T-helper 2 cell treated with Interferon-gamma antibody and Interleukin-4, amounts not matched to agents 100 ng/mL and 5 ng/mL, for 36 hours (primary cell): ENCODE measurements at regions not wholly inside any gene's neighbourhood (a gene's known extent, or its start where the extent isn't known, plus 50 kb on each side); places are given as distances from the start of the nearest gene placed in this dataset.

Source experiments
- intact Hi-C: fragments of 100-400 bp; cut with micrococcal nuclease; formaldehyde crosslinking; loops from one replicate; pipeline ENCODE4 v1.15.1; 2023

DNA sequence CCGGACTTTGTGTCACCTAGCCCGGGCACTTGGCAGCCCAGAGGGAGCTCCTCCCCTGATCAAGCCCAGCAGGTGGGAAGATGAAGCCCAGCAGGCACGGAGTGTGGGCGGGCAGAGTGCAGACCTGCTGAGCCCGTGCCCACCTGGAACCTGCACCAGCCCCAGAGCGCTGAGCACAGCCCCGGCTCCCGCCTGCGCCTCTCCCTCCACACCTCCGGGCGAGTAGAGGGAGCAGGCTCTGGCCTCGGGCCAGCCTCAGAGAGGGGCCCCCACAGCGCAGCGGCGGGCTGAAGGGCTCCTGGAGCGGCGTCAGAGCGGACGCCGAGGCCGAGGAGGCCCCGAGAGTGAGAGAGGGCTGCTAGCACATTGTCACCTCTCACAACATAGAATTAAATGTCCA is 257.7 kb downstream of the VGLL3 start:
- intact Hi-C loops: no loop called here

DNA sequence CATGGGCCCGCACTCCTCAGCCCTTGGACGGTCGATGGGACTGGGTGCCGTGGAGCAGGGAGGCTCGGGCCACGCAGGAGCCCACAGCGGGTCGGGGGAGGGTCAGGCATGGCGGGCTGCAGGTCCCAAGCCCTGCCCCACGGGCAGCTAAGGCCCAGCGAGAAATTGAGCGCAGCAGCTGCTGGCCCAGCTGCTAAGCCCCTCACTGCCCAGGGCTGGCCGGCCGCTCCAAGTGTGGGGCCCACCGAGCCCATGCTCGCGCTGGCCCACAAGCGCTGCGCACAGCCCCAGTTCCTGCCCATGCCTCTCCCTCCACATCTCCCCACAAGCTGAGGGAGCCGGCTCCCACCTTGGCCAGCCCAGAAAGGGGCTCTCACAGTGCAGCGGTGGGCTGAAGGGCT is 259.4 kb downstream of the VGLL3 start:
- intact Hi-C loops: no loop called here

DNA sequence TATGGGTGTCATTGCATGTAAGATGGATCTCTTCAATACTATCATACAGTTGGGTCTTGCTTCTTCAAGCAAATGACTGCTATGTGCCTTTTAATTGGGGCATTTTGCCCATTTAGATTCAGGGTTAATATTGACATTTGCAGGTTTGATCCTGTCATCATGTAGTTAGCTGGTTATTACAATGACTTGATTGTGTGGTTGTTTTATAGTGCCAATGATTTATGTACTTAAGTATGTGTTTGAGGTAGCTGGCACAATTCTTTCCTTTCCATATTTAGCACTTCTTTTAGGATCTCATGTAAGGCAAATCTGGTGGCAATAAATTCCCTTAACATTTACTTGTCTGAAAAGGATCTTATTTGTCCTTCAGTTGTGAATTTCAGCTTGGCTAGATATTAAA is 267.5 kb downstream of the VGLL3 start:
- intact Hi-C loops: no loop called here

DNA sequence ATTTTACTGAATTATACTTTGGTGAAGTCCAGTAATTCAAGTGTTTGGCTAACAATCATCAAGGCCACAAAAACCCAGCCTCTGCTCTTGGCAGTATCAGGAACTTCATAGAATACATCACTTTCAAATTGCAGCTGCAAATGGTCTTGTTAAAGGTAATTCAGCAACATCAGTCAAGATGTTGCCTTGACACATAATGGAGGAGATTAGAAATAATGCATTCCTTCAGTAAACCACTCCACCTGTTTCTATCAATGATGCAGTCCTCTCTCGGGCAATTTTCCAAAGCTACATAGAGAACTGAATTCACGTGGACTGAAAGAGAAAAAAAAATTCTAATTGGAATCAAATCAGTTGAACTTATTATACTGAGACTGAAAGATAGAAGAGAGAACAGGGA is 279.3 kb downstream of the VGLL3 start:
- intact Hi-C loops: no loop called here

DNA sequence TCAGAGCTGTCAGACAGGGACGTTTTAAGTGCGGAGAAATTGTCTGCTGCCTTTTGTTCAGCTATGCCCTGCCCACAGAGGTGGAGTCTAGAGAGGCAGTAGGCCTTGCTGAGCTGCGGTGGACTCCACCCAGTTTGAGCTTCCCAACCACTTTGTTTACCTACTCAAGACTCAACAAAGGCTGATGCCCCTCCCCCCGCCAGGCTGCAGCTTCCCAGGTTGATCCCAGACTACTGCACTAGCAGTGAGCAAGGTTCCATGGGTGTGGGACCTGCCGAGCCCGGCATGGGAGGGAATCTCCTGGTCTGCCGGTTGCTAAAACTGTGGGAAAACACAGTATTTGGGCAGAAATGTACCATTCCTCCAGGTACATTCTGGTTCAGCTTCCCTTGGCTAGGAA is 282.1 kb downstream of the VGLL3 start:
- intact Hi-C loops: no loop called here

DNA sequence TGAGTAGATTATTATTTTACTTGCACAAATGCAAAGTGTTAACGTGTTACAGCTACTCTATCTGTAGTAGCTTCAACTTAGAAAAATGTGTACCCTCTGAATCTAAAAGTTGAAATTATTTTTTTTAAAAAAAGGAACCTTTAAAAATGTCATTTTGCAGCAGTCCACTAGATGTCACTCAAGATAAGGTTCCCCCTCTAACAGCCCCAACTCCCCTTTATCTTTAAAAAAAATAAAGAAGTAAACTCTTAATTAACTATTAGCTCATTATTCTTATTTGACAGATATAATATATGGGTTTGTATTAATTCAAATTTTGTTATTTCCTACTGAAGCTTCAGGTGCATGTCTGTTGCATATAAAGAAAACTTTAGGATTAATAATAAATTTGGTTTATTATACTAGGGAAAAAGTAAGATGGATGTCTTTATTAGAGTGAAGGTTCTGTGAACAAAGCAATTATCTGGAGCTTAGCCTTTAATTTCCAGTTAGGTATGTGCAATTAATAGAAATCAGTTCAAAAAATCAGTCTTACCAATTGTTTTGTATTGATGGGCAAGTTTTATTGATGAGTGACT is 288.5 kb downstream of the VGLL3 start:
- intact Hi-C loops: no loop called here

DNA sequence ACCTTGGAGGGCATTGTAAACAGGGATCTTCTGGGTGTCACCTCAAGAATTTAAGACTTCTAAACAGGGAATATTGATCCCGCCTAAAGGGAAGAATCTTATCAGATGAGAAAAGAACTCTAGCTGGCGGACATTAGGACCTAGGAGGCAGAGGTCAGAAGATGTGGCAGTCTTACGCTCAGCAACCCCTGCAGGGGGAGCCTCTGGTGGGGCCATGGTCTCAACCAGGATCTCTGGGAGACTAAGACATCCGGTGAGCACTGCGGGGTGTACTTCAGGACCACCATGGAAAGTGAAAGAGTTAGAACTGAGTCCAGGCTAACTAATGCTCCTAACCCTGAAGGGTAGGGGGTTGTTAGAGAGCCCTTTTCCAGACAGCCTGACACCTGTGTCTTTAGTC is 295.2 kb downstream of the VGLL3 start:
- intact Hi-C loops: no loop called here

DNA sequence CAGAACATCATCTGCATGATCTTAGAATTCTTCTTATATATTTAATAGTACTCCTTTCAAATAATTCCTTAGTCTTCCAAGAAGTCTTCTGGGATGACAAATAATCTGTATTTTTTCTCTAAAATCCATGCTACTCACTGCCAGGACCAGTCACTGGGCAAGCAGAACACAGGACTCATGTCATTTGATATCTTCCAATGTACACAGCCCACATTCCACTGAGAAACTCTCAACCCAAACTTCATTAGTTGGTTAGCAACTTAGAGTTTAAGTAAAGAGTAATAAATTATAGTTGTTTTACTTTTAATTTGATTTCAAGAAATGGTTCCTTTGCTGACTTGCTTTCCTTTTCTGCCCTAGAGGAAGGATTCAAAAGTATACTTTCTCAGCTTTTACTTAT is 317.0 kb downstream of the VGLL3 start:
- intact Hi-C loops: no loop called here

DNA sequence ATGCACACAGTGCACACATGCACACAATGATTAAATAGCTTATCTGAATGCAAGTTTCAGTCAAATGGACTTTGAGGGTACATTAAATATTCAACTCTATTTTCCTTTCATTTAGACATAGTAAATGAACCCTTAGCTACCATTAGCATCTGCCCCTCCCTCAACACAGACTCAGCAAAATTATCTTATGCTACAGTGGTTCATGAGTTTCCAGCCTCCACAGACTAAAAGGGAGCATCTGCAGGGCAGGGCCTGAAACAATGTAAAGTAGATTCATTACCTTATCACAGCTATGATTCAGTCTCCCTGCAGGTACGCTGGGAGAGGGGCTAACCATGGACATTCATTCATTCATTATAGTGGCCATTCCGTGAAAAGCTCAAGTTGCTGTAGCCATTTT is 329.1 kb downstream of the VGLL3 start:
- intact Hi-C loops: no loop called here

DNA sequence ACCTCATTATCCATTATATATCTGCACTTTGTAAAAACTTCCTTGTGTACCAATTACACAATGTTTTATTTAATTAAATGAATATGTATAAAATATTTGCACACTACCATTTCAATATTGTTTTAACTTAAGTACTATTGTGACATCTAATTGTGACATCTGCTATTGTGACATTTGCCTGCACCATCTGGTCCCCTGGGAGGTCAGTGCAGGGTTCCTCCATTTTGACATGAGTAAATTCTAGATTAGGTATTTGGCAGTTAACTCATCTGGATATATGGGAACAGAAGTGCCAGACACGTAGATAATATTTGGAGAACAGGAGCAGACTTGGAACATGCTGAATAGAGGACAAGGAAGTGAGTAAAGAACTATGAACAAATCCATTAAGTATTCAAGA is 332.1 kb downstream of the VGLL3 start:
- intact Hi-C loops: no loop called here

DNA sequence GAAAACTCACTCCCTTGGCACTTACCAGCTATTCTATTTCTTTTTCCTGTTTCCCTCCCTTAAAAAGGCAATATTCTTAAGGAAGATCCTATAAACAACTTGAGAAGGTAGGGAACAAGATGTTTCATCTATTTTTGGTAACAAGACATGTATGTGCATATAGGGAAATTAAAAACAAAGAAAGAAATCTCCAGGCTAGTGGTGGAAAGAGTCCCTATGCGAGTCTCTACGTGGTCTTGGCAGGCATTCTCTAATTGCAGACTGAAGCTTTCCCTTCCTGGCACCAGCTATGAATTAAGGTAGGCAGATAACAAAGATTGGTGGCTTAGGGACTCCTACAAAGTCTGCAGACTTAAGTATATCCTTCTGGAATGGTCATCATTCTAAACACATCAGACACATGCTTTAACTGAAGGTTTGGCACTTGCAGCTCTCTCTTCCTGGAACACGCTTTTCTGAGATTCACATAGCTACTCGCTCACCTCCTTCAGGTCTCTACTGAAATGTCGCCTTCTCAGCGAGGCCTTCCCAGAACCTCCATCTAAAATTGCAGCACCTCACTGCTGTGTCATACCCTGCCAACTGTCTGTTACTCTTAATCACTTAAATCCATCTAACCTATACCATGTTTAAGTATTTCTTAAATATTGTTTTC is 336.0 kb downstream of the VGLL3 start:
- intact Hi-C loops: no loop called here

DNA sequence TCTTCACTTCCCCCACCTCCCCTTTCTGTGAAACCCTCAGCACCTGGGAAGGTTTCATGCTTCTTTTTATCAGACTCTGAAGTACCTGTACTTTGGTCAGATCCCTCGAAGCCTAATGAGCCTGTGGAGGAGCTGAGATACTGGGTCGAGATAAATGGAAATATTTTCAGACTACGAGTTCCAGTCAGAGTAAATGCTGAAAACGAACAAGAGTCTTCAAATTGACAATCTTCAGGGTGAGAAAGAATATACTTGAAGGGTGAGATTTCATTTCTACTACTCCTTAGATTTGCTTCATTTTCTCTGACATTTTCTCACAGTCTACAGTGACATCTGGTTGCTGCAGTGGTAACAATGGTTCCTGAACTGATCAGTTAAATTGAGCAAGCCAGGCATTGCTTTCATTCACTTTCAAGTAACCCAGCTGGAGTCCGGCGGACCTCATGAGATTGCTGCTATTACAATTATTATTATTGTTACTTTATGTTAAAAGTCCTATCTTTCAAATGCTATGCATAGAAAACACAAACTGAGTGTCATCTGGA is 337.2 kb downstream of the VGLL3 start:
- intact Hi-C loops: no loop called here

DNA sequence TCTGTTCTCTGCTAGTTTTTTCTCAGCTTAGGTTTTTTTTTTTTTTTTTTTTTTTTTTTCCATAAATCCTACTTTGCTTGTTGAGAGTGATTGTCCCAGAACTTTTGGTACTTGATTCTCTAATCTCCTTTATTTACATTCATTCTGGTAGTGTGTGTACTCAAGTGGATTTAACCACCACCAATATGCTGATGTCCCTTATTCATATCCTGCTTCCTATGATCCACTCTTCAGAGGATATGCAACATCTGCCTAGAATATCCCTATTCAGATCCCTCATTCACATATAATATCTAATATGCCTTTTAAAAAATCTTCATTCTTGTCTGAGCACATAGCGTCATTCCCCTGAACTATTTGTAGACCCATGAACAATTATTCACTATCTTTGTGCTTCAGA is 342.9 kb downstream of the VGLL3 start:
- intact Hi-C loops: no loop called here

DNA sequence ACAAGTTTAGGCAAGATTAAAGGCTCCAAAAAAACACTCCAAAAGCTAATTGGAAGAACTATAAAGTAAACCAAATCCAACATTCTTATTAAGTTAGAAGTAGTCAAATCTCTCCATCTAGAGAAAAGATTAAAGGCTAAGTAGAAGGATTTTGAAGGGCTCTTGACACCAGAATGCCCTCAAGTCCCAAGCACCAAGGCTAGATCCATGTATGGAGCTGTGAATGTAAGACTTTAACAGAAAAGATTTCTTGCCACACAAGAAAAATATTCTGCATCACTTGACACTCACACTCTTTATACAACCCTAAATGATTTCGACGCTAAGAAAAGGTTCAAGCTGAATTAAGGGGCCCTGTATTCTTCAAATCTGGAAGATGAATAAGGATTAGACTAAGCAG is 345.2 kb downstream of the VGLL3 start:
- intact Hi-C loops: no loop called here

DNA sequence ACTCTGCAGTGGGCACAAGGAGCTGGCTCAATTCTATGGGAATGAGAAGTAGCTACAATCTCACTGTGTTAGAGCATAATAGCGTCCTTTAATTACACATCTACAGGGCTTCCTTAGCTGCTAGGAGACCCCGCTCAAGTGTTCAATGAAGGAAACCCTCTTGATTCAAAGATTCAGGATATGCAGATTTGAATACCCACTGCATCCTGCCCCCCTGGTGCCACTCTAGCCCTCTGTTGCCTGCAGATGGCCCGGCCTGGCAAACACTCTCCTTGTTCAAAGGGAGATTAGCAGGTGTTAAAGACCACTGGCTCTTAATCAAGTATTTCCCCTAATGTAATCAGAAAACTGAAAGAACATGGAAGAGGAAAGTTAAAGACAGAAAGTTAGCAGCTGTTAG is 356.6 kb downstream of the VGLL3 start:
- intact Hi-C loops: no loop called here

DNA sequence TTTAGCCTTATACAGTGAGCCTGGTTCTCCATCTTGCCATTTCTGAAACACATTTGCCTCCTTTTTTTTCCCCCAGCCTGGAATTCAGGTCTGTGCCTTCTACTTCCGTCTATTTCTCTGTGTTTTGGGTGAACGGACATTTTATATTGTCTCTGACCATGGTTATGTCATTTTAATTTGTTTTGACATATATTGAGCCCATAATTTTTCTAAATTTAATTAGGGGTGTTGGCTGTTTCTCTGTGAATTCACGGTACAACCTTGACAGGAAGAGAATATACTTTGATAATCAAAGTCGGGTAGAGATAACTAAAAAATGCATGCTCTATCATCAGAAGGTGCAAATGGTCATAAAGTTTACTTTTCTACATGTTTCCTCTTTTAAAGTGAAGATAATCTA is 361.4 kb downstream of the VGLL3 start:
- intact Hi-C loops: no loop called here

DNA sequence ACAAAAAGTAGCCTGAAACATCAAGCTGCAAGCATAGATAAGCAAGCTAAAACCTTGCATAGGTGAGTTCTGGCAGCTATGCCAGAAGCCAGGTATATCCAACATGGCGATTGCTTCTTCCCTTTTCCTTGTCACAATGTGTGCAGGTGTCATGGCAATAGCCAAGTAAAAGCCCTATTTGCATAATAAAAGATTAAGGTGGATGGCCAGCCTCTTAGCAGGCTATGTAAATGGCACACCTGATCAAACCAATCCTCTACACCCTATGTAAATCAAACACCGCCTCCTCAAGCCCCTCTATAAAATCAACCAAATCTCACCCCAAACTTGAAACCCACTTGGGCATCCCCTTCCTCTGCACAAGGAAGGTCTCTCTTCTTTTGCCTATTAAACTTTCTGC is 366.8 kb downstream of the VGLL3 start:
- intact Hi-C loops: no loop called here

DNA sequence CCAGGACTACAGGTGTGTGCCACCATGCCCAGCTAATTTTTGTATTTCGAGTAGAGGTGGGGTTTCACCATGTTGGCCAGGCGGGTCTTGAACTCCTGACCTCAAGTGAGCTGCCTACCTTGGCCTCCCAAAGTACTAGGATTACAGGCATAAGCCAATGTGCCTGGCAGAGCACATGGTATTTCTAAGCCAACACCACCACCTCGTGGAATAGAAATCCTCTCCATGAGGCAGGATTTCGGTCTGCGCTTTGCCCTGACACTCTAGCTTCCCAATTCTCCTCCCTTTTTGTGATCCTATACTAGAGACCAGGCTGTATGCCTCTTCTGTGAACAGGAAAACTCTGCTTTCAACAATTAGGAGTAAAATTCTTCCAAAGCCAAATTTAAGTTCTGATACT is 372.2 kb downstream of the VGLL3 start:
- intact Hi-C loops: no loop called here

DNA sequence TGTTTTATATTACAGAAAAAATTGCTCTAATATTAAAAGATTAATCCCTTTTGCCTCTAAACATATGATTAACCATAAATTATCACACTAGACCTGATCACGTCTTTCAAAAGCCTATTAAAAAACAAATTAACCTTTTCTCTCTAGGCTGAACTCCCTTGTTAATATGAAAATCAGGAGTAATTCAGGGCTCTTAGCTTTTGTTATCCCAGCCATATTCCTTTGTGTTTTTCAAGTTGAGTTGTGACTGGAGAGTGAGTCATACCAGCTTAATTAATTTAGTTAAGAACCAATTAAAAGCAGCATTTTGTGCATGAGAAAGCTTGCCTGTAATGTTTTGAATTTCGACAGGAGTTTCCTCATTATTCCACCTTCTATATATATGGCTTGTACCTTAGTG is 385.8 kb downstream of the VGLL3 start:
- intact Hi-C loops: no loop called here

DNA sequence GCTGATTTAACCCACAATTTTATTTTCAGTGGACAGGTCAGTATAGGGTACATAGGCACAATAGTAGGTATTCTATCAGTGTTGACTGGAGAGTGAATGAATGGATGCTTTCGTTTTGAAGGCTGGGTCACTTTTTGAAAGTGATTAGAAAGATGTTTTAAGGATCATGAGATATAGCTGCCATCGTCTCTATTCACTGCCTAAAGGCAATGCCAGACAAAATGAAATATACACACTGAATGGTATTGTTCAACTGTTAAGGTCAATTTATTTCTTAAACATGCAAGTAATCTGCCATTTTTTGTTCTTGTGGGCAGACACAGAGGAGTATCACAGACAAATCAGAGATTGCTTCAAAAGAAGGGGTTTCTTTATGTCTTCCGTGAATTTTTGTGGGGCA is 395.3 kb downstream of the VGLL3 start:
- intact Hi-C loops: no loop called here

DNA sequence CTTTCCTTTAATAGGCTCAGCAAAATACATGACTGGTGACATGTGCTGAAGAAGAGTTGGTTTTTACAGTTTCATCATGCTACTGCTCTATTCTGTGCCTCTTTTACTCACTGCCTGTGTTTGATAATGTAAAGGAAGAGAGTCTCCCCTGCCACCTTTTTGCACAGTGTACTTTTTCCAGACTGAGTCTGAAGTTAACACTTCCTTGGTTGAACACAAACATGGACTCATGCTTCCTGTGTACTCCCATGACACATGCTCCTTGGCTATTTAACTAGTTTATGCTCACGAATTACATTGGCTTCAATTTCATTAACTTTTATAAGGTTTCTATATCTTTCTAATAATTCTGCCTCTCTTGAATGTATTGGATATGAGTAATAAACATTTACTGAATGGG is 396.1 kb downstream of the VGLL3 start:
- intact Hi-C loops: no loop called here

DNA sequence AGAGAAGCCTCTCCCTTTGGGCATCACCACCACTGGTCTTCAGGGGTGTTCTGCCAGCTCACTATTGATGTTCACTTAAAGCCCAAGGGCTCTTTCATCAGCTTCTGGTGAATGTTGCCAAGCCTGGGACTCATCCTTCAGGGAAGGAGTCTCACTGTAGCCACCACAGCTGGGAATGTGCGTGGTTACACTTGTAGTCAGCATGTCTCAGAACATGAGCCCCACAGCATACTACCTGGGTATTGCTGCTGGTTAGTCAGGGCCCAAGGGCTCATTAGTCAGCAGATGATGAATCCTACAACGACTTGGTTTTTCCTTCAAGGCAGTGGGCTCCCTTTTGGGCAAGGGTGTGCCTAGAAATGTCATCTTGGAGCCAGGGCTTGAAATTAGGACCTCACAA is 412.9 kb downstream of the VGLL3 start:
- intact Hi-C loops: no loop called here

DNA sequence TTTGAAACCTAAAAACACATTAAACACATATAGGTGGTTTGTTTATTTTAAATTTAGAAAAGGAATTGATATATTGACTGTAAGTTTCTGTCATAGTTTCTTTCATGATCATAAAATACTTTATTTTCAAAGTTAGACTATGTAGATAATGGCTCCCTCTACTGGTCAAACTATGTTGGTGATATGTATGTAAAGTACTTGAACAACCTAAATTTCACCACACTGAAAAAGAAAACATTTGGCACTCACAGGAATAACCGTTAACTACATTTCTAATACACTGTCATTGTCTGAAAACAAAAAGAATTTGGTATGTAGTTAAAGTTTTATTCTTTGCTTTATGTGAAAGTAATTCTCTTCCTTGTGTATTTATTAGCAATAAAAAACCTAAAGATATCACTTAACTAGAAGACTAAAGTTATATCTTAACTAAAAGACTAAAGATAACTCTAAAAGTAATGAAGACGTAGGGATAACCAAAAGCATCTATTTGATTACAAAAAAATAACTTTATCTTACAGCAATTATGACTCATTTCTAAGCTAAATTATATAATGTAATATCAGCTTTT is 427.5 kb downstream of the VGLL3 start:
- intact Hi-C loops: no loop called here
